ENCODE measurements at regions not wholly inside any gene's neighbourhood (a gene's known extent, or its start where the extent isn't known, plus 50 kb on each side); places are given as distances from the start of the nearest gene placed in this dataset.

- TF ChIP-seq CTCF (IDR thresholded peaks at IDR 0.05; ENCODE audit: poor library complexity, severe bottlenecking): no peak
- no peak for TF ChIP-seq EP300 (conservative IDR thresholded peaks at IDR 0.05; ENCODE audit: poor library complexity, severe bottlenecking)
- no peak for TF ChIP-seq EZH2 (IDR thresholded peaks at IDR 0.05; ENCODE audit: borderline replicate concordance, insufficient read depth, low read length, poor library complexity, severe bottlenecking)
- no peak for TF ChIP-seq TAF1 (IDR thresholded peaks at IDR 0.05; ENCODE audit: low read depth)
- no peak for TF ChIP-seq RAD21 (conservative IDR thresholded peaks at IDR 0.05)
- no peak for TF ChIP-seq POLR2AphosphoS5 (IDR thresholded peaks at IDR 0.05)
- TF ChIP-seq SMC3 (conservative IDR thresholded peaks at IDR 0.05; ENCODE audit: poor library complexity): no peak
- no peak for TF ChIP-seq REST (IDR thresholded peaks at IDR 0.05; ENCODE audit: borderline replicate concordance)
Observed at GRCh38 chr1:72631449-72631848, 349.1 kb upstream of the NEGR1 start.
